ENCODE measurements at regions not wholly inside any gene's neighbourhood (a gene's known extent, or its start where the extent isn't known, plus 50 kb on each side); places are given as distances from the start of the nearest gene placed in this dataset.

DNA sequence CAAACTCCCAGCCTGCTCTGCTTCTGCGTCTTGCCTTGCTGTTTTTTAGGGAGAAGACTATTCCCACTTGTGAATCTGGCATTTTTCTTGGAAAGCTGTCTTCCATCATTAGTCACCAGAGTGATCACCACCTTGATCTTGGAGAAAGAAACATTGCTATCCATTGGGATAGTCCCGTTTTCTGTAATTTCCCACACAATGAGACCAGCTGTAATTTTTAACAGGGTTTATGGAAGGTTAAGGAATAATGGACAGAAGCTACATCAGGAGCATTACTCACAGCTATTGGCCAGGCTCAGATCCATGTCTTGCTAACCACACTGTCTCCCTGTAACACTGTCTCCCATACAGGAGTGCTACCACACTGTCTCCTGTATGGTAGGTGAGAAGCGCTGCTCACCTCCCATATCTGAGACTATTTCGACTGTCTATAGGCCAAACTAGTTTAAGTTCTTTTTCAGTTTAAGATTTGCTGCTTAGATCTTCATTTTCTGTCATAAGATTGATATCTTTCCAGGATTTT, 523.0 kb downstream of the SPRY1 start:
- DNase-seq (ENCODE audit: low read depth in 1 of 2, low spot score in 1 of 2), result no peak

DNA sequence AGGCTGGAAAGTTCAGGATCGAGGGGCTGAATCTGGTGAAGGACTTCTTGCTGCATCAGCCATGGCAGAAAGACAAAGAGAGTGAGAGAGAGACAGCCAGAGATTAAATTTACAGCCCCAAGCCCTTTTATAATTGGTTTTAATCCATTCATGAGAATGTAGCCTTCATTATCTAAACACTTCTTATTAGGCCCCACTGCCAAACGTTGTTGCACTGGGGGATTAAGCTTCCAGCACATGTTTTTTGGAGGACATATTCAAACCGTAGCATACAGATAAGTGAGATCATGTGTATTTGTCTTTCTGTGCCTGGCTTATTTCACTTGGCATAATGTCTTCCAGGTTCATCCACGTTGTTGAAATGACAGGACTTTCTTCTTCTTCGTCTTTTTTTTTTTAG, 524.7 kb downstream of the SPRY1 start:
- no peak for DNase-seq (ENCODE audit: low read depth in 1 of 2, low spot score in 1 of 2)

DNA sequence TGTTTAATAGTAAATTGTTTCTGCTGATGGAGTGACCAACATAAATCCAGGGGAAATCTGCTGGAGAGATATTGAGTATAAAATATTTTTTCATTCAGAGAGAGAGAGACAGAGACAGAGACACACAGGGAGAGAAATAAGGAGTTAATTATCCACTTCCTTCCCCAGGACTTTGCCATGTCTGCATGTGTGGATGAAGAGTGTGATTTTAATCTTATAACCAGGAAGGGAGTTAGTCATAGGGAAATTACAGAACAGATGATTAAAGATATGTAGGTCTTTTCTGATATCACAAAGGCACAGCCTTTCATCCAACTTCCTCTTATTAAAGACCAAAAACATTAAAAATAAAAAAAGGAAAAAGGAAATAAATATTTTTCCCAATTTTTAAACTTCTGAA, 526.3 kb downstream of the SPRY1 start:
- no peak for DNase-seq (ENCODE audit: low read depth in 1 of 2, low spot score in 1 of 2)

DNA sequence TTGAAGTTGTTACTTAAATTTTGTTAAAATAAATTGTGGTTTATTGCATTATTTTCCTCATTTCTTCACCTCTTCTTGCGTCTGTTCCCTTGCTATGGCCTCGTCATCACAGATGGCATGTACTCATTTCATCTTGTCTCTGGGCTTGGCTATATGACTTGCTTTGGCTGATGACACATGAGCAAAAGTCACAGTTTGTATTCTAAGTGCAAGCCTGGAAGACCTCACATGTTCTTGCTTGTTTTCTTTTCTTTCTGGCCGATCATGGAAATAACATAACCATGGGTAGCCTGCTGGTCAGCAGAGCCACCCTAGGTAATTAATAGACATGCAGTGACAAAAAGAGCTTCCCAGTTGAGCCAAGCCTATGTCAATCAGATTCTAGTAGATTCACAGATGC, 527.9 kb downstream of the SPRY1 start:
- DNase-seq (ENCODE audit: low read depth in 1 of 2, low spot score in 1 of 2), result no peak

DNA sequence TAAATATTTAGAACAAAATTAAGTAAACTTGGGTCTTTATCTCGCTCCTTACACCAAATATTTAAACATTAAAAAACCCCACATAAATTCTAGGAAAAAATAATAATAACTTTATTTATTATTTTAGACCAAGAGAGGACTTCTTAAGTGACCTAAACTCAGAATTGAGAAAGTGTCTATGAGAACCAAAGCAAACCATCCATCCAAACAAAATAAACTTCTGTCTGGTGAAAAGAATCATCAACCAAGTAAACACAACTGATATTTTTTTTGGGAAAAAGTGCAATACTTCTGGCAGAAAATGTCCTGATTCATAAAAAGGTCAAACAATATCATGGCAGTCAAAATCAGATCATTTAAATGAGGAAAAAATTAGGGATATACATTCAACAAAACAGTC, 533.0 kb downstream of the SPRY1 start:
- DNase-seq (ENCODE audit: low read depth in 1 of 2, low spot score in 1 of 2), result no peak

DNA sequence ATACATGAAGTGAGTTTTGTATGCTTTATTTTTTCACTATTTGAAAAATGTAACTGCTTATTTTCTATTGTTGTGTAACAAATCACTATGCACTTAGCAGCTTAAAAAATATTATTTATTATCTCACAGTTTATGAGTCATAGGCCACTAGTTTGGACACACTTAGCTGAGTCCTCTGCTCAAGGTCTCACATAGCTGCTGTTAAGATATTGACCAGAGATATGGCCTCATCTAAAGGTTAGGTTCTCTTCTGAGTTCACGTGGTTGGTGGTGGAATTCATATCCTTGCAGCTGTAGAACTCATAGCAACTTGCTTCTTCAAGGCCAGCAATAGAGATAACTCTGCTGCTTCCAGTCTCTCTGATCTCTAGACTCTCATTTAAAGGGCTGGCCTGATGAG, 534.4 kb downstream of the SPRY1 start:
- DNase-seq (ENCODE audit: low read depth in 1 of 2, low spot score in 1 of 2), result no peak

DNA sequence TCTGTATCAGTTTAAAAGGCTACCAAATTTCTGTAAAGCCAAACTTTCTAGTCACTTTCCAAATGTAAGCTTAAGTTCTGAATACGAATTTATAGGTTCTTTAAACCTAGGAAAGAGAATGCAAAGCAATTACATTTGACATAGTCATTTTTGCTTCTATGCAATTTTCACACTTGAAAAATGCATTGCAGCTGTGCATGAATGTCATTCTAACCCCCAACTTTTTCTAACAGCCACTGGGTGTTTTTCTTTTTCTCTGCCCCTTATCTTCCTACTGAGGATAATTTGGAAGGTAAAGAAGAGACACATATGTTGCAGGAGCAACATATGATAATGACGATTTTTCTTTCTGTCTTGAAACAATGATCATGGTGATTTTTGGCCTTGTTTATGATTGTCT, 537.5 kb downstream of the SPRY1 start:
- DNase-seq (ENCODE audit: low read depth in 1 of 2, low spot score in 1 of 2), result no peak

DNA sequence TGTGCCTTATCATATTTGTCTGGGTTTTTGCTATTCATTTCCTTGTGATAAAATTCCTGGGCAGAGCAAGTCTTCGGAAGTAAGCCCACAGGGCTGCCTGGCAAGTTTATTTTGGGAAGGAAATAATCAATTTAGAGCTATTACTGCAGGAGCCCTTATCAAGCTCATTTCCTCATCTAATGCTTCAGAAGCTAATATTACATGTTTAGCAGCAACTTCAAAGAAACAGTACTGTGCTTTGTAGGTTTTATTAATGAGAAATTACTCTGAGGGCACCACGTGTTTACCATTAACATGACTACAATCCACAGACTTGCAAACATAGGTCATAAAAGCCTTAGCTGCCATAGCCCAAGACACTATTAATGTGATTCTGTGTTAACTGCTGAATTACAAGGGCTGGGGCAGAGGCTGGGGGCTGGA, 540.0 kb downstream of the SPRY1 start:
- no peak for DNase-seq (ENCODE audit: low read depth in 1 of 2, low spot score in 1 of 2)

DNA sequence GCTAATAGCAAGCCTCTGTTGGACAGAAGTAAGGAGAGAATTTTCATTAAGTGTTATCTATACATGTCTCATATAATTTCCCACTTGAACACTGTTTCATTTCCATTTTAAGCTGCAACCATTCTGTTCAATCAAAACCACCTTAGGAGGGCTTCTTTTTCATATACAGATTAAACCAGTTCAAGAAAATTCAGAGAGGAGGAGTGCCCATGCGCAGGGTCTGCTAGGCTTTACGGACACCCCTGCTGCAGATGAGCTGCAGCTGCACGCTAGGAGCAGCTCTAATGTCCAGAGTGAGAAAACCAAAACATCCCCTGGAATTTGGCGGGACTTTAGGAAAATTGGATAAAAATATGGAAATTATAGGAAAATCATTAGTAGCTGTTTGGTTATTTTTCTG, 541.0 kb downstream of the SPRY1 start:
- DNase-seq (ENCODE audit: low read depth in 1 of 2, low spot score in 1 of 2), result no peak

DNA sequence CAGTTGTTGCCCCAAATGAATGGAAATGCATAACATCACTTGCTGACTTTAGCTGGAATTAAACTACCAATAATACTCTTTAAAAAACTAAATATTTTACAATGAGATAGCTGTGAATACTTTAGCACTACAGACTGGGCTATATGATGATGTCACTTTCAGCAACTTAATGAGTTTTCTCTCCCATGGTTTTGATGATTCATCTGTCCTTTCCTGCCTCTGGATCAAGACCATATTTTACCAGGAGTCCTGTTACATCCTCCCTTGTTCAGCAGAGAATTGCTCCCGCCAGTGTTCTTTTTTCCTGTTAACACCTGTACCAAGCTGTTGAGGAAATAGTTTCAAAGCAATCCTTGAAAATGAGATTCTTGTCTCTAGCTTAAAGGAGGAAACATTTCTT, 543.0 kb downstream of the SPRY1 start:
- DNase-seq (ENCODE audit: low read depth in 1 of 2, low spot score in 1 of 2), result no peak

DNA sequence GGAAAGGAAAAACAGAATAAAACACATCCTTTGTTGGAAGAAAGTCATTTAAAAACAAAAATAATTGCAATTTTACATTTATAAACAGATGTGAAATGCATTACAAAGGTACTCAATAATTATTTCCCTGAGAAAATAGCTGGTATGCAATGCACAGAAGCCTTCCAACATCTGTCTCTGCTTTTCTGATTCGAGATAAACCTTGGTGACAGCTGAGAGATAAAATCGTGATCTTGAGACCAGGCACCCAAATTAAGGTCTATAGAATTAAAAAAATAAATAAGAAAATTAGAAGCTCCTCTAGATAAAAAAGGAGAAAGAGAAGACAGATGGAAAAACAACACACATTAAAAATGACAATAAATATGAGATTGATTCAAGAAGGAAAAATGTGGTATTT, 544.0 kb downstream of the SPRY1 start:
- DNase-seq (ENCODE audit: low read depth in 1 of 2, low spot score in 1 of 2), result no peak

DNA sequence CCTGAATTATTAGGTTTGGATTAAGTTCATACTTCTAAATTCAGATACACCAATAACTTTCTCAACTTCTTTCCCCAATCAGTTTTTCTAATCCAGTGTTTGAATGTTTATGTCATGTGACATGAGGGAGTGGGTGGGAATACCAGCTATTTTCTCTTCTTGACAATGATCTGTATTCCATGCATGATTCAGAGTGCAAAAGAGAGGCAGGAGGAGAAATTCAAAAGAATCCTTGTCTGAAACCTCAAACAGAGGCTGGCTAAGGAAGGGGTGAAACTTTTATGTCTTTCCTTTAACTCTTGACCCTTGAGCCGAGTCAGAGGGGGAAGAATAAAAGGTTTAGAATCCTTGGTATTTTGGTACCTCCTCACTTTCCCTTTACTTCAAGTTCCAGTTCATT, 544.7 kb downstream of the SPRY1 start:
- DNase-seq (ENCODE audit: low read depth in 1 of 2, low spot score in 1 of 2), result no peak

DNA sequence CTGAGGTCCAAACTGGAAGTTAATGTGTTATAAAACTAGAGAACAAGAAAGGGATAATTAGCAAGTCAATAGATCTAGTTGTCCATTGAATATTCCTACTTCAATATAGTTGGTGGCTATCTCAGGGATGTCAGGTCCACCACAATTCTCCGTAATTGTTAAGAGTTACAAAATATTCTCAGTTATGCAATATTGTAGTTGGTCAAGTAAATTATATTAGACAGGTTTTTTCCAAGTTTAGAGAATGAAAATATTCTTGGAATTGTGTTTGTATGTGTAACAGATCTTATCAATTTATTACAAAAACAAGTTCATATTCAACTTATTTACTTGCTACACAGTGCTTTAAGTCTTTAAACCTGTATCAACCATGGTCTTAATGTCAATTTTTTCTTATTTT, 547.4 kb downstream of the SPRY1 start:
- no peak for DNase-seq (ENCODE audit: low read depth in 1 of 2, low spot score in 1 of 2)

DNA sequence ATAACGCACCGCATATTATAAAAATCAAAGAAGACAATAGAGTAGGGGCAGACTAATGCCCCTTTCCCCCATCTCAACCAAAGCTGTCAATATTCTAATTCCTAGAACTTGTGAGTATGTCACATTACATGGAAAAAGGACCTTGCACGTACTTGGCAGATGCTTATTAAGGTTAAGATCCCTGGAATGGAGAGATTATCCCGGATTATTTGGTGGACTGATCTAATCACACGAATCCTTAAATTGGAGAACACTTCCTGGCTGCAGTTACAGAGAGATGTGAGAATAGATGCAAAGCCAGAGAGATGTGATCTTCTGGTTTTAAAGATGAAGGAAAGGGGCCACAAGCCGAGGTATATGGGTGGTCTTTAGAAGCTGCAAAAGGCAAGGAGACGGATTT, 548.7 kb downstream of the SPRY1 start:
- no peak for DNase-seq (ENCODE audit: low read depth in 1 of 2, low spot score in 1 of 2)

DNA sequence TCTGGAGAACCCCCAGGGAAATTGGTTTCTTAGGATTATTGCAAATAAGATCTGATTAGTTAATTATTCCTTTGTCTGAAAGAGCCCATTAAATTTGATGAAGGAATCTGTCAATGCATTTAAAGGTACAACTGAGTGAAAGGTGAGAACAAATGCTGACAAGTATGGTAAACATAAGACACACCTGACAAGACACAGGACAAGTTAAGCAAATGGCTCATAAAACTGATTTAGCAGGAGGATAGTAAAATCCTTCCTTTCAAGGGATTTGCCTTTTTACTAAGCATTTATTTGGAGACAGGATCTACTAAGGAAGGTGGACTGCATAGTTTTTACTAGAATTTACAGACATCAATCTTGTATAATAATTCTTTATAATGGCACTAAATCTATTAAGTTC, 553.9 kb downstream of the SPRY1 start:
- DNase-seq (ENCODE audit: low read depth in 1 of 2, low spot score in 1 of 2), result no peak

DNA sequence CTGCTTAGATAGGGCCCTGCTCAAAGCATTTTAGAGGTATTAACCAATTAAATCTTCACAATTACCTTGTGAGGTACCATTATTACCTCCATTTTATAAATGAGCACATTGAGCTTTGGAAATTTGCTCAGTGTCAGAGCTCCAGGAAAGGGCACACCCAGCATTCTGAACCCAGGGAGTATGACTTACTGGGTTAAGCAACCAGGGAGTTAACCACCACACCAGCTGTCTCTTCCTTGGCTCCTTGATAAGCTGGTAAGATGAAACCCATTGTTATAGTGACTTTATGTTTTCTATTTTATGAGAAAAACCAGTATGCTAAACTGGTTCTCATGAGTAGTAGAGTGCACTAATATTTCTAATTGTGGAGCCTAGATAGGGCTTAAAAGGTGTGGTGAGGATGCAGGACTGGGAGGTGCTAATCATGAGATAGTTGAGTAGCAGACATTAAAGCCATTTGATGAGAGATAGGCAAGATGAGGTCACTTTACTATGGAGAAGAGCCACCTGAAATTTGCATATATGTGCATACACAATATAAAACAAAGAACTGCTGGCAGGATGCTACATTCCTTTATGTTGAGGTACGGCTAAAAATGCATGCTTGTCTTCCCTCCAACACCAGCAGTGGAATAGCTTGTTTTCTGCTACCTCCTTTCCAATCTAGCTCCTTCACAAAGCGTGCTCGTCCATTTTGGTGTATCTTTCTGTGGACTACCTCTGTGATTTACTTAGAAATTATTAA, 556.1 kb downstream of the SPRY1 start:
- no peak for DNase-seq (ENCODE audit: low read depth in 1 of 2, low spot score in 1 of 2)

DNA sequence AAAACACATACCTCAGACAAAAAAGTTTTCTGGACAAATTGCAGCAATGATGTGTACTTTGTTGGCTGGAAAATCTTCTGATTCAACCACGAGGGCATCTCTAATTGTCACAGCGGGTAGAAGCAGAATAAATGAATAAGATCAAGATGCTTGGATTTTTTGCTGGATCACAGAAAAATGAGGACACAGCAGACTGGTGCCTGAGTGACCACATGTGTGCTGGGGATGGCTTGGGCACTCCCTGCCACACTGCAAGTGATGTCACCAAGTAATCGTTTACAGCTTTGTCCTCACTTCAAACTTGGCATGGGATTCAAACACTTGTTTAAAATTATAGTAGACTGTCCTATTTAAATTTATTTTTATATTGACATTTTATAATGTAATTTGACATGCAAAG, 557.0 kb downstream of the SPRY1 start:
- DNase-seq (ENCODE audit: low read depth in 1 of 2, low spot score in 1 of 2), result no peak

DNA sequence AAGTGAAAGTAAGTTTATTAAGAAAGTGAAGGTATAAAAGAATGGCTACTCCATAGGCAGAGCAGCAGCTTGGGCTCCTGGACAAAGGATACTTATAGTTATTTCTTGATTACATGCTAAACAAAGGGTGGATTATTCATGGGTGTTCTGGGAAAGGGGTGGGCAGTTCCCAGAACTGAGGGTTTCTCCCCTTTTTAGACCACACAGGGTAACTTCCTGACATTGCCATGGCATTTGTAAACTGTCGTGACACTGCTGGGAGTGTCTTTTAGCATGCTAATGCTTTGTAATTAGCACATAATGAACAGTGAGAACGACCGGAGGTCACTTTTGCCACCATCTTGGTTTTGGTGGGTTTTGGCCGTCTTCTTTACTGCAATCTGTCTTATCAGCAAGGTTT, 557.6 kb downstream of the SPRY1 start:
- DNase-seq (ENCODE audit: low read depth in 1 of 2, low spot score in 1 of 2), result no peak

DNA sequence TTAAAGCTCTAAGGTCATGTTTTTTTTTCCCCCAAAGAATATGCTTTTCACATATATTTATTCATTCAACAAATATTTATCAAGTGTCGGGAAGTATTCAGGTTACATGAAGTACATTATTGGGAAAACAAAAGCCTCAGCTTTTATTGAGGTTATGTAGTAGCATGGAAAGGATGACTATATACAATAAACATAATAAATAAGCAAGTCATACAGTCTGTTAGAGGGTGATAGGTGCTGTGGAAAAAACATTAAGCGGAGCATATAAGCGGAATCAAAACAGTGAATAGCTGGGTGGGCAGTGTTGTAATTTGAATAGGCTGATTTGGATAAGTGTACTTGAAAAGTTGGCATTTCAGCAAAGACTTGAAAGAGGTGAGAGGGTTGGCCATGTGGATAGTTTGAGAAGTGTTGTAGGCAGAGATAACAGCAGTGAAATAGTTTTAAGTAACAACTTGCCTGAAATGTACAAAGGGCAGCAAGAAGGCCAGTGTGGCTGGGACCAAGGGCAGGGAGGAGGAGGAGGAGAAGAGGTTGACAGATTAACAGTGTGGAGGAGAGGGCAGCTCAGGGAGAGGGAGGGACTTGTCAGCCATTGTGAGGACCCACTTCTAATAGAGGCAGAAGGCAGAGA, 558.7 kb downstream of the SPRY1 start:
- DNase-seq (ENCODE audit: low read depth in 1 of 2, low spot score in 1 of 2), result no peak

DNA sequence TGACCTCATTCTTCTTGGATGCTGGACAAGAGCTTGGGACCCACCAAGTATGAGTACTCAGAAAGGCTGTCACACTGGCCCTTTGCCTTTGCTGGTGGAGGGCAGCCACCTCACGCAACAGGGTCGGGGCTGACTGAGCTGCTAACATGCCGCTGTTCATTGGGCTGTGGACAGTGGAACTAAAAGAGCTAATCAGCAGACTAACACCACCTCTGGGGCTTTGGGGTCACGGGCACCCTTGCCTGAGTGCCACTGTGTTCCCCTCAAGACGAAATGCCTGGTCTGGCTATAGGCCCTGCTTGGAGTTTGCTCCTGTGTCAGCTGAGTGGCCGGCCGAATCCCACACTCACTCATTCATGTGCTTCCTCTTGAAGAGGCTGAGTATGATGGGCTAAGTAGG, 559.6 kb downstream of the SPRY1 start:
- DNase-seq (ENCODE audit: low read depth in 1 of 2, low spot score in 1 of 2), result no peak

DNA sequence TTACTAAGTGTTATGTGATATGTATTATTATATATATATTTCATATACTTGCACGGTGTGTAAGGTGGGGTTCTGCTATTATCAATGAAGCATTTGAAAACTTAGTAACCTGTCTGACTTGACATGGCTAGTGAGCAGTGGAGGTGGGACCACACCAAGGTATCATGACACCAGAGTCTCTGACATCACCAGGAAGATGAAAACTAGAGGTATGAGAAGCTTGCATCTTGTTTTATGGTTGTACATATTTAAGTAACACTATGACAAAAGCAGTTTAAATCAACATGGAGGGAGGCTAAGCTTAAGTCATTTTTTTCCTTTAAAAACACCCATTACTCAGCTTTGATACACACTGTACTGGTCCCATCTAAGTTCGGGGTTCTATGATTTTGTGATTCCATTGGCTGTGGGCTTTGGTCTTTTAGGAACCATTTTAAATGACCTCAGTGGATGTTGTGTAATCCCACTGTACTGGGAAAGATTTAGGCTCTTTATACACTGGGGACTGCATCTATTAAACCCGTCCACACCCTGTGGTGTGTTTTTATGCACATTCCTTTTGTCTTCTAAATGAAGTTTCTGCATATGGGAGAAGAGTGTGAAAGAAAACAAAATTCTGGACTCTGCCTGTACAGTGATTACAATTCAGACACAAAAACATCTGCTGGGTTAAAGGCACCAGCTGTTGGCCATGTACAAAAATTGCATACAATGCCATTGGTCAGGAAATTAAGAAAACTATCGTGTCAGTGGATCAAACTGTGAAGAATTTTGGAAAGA, 570.6 kb downstream of the SPRY1 start:
- DNase-seq (ENCODE audit: low read depth in 1 of 2, low spot score in 1 of 2), result no peak

DNA sequence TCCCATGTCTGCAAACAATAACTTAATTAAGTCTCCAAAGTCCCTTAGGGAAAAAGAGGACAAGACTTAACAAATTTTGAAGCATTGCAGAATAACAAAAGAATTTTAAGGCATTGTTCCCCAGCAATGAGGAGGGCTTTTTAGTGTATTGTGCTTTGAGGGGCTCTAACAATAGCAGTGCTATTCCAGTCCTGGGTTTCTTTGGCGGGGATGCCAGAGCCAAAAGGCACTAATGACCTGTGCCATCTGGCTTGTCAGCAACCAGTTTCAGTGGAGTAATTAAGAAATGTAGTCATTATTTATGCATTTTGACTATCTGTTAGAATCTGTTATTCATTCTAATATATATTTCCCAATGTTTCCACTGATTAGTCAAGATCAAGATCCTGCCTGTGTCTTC, 575.4 kb downstream of the SPRY1 start:
- DNase-seq (ENCODE audit: low read depth in 1 of 2, low spot score in 1 of 2), result no peak
